ENCODE measurements at regions not wholly inside any gene's neighbourhood (a gene's known extent, or its start where the extent isn't known, plus 50 kb on each side); places are given as distances from the start of the nearest gene placed in this dataset.

DNA sequence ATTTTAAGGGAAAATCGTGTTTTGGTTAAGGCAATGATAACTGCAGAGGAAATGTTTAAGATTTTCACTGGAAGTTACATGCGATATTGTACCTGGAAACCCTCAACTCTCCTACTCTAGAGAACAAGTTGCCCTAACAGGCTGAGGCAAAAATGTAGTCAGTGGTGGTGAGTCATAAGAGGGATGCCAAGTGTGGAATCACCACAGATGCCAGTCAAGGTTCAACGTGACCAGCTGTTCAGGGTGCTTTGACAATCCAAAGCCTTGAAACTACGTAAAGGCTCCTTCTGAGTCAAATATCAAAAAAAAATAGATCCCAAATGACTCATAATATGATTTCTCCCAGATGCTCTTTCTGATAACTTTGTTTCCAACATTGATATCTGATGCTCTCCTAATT is 77.9 kb upstream of the AFF2 start:
- Histone ChIP-seq H3K9me3 (ENCODE audit: control insufficient read depth in 5 of 5, low read length in 5 of 5) (no peaks in the 10 kb centered on the region), H3K4me1 (ENCODE audit: control insufficient read depth in 5 of 5, insufficient read depth in 5 of 5, low read length in 5 of 5) (no peaks in the 10 kb centered on the region), H3K4me3 (ENCODE audit: low read depth in 1 of 5, low read length in 5 of 5) (no peak overlapping the region), H3K36me3 (ENCODE audit: control insufficient read depth in 5 of 5, insufficient read depth in 5 of 5, low read length in 5 of 5) (no peaks in the 10 kb centered on the region), H3K27me3 (ENCODE audit: control insufficient read depth in 5 of 5, insufficient read depth in 4 of 5, low read length in 5 of 5) (no peaks in the 10 kb centered on the region), H3K27ac (ENCODE audit: low read depth, low read length) (no peak overlapping the region), H3K9ac (ENCODE audit: low read length in 5 of 5) (no peak overlapping the region)

DNA sequence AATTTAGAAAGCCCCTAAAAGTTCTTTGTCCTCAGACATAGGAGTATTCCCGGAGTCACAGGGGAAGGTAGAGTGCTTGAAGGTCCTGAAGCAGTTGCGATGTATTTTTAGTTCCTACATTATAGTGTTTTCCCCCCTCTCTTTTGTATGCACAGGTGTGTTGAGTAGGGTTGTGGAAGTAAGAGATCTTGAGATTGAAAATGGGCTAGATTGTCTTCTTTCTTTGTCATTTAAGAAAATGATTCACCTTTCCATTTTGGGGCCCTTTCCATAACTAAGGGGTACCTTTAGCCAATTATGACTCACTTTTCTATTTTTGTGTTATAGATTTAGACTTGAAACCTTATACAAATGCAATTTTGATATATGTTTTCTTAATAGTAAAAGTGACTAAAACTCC is 75.8 kb upstream of the AFF2 start:
- Histone ChIP-seq H3K27ac (ENCODE audit: low read depth, low read length) (no peak overlapping the region), H3K9me3 (ENCODE audit: control insufficient read depth in 5 of 5, low read length in 5 of 5) (no peaks in the 10 kb centered on the region), H3K4me1 (ENCODE audit: control insufficient read depth in 5 of 5, insufficient read depth in 5 of 5, low read length in 5 of 5) (no peaks in the 10 kb centered on the region), H3K4me3 (ENCODE audit: low read depth in 1 of 5, low read length in 5 of 5) (no peak overlapping the region), H3K9ac (ENCODE audit: low read length in 5 of 5) (no peak overlapping the region), H3K36me3 (ENCODE audit: control insufficient read depth in 5 of 5, insufficient read depth in 5 of 5, low read length in 5 of 5) (no peaks in the 10 kb centered on the region), H3K27me3 (ENCODE audit: control insufficient read depth in 5 of 5, insufficient read depth in 4 of 5, low read length in 5 of 5) (no peaks in the 10 kb centered on the region)

DNA sequence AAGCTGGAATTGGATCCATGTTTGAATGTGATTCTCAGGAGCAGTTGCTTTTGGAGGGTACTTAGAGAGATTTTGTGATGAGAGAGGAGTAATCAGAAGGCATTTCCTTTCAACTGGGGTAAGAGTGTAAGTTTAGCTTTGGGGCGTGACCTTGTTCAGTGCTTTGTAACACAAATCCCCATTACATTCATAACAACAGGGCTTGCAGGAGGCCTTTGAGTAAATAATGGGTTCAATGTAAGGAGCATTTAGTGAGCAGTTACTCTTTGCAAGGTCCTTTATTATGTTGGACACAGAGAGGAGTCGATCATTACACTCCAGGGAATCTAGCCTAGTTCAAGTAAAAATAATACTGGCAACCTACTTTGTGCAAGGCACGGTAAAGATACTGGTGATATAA is 74.0 kb upstream of the AFF2 start:
- no peaks in the 10 kb centered on the region for H3K27me3 ChIP-seq (ENCODE audit: control insufficient read depth in 5 of 5, insufficient read depth in 4 of 5, low read length in 5 of 5)
- H3K27ac ChIP-seq (ENCODE audit: low read depth, low read length): no peak overlapping the region
- H3K9me3 ChIP-seq (ENCODE audit: control insufficient read depth in 5 of 5, low read length in 5 of 5): no peaks in the 10 kb centered on the region
- H3K9ac ChIP-seq (ENCODE audit: low read length in 5 of 5): no peak overlapping the region
- H3K4me1 ChIP-seq (ENCODE audit: control insufficient read depth in 5 of 5, insufficient read depth in 5 of 5, low read length in 5 of 5): no peaks in the 10 kb centered on the region
- no peaks in the 10 kb centered on the region for H3K36me3 ChIP-seq (ENCODE audit: control insufficient read depth in 5 of 5, insufficient read depth in 5 of 5, low read length in 5 of 5)
- no peak overlapping the region for H3K4me3 ChIP-seq (ENCODE audit: low read depth in 1 of 5, low read length in 5 of 5)

DNA sequence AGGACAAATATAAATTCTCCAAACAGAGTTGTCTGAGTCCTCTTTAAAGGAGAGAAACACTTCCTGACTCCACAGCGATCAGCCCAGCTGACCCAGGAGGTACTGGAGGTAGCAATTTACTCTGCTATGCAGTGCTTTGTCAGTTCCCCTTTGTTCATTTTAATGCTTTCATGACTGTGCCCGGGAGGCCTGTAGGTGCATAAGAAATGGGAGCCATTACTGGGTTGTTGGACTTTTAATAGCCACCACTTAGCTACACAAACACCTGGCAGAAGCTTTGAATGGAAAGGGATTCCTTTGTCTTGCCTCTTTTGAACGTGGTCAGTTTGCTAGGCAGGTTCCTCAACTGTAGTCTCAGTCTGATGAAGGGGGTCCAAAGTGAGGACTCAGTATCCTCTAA is 59.0 kb upstream of the AFF2 start:
- H3K27ac ChIP-seq (ENCODE audit: low read depth, low read length): no peak overlapping the region
- peaks cover 0 to under 1% (median 0%) of the 10 kb centered on the region in 5 donors for H3K27me3 ChIP-seq (ENCODE audit: control insufficient read depth in 5 of 5, insufficient read depth in 4 of 5, low read length in 5 of 5)
- no peaks in the 10 kb centered on the region for H3K9me3 ChIP-seq (ENCODE audit: control insufficient read depth in 5 of 5, low read length in 5 of 5)
- H3K9ac ChIP-seq (ENCODE audit: low read length in 5 of 5): no peak overlapping the region
- no peaks in the 10 kb centered on the region for H3K4me1 ChIP-seq (ENCODE audit: control insufficient read depth in 5 of 5, insufficient read depth in 5 of 5, low read length in 5 of 5)
- H3K4me3 ChIP-seq (ENCODE audit: low read depth in 1 of 5, low read length in 5 of 5): no peak overlapping the region
- H3K36me3 ChIP-seq (ENCODE audit: control insufficient read depth in 5 of 5, insufficient read depth in 5 of 5, low read length in 5 of 5): no peaks in the 10 kb centered on the region

DNA sequence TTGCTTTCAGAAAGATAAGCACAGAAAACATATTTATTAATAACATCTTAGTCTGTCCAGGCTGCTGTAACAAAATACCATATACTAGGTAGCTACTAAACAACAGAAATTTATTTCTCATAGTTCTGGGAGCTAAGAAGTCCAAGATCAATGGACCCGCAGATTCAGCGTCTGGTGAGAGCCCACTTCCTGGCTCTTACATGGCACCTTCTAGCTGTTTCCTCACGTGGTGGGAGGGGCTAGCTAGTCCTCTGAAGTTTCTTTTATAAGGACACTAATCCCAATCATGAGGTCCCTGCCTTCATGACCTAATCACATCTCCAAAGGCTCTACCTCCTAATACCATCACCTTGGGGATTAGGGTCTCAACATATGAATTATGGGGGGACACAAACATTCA is 57.2 kb upstream of the AFF2 start:
- H3K4me3 ChIP-seq (ENCODE audit: low read depth in 1 of 5, low read length in 5 of 5): no peak overlapping the region
- peaks cover 0 to 5% (median 0%) of the 10 kb centered on the region in 5 donors for H3K27me3 ChIP-seq (ENCODE audit: control insufficient read depth in 5 of 5, insufficient read depth in 4 of 5, low read length in 5 of 5)
- no peaks in the 10 kb centered on the region for H3K36me3 ChIP-seq (ENCODE audit: control insufficient read depth in 5 of 5, insufficient read depth in 5 of 5, low read length in 5 of 5)
- H3K9me3 ChIP-seq (ENCODE audit: control insufficient read depth in 5 of 5, low read length in 5 of 5): no peaks in the 10 kb centered on the region
- H3K9ac ChIP-seq (ENCODE audit: low read length in 5 of 5): no peak overlapping the region
- no peak overlapping the region for H3K27ac ChIP-seq (ENCODE audit: low read depth, low read length)
- no peaks in the 10 kb centered on the region for H3K4me1 ChIP-seq (ENCODE audit: control insufficient read depth in 5 of 5, insufficient read depth in 5 of 5, low read length in 5 of 5)

DNA sequence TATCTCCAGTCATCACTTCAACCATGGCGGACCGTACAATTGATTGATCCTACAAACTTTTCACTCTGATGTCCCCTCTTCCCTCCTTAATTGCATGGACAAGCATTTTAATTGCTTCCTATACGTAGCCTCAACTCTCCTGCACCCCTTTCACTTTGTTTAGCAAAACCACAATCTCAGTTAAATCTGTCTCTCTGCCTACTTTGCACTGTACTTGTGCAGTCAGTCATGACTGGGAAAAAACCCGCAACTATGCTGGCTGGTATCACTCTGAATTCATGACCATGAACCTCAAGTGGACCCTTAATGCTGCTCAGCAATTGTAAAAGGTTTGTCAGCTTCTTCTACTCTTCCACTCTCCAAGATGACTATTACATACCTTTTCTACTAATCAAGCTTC is 51.7 kb upstream of the AFF2 start:
- no peaks in the 10 kb centered on the region for H3K36me3 ChIP-seq (ENCODE audit: control insufficient read depth in 5 of 5, insufficient read depth in 5 of 5, low read length in 5 of 5)
- no peak overlapping the region for H3K9ac ChIP-seq (ENCODE audit: low read length in 5 of 5)
- peaks cover 0 to 5% (median 0%) of the 10 kb centered on the region in 5 donors for H3K27me3 ChIP-seq (ENCODE audit: control insufficient read depth in 5 of 5, insufficient read depth in 4 of 5, low read length in 5 of 5)
- no peaks in the 10 kb centered on the region for H3K9me3 ChIP-seq (ENCODE audit: control insufficient read depth in 5 of 5, low read length in 5 of 5)
- no peaks in the 10 kb centered on the region for H3K4me1 ChIP-seq (ENCODE audit: control insufficient read depth in 5 of 5, insufficient read depth in 5 of 5, low read length in 5 of 5)
- H3K4me3 ChIP-seq (ENCODE audit: low read depth in 1 of 5, low read length in 5 of 5): no peak overlapping the region
- no peak overlapping the region for H3K27ac ChIP-seq (ENCODE audit: low read depth, low read length)

Data from subcutaneous abdominal adipose tissue (tissue), 5 donors.